Esophagus squamous epithelium (tissue), 4 donors: ENCODE measurements at regions not wholly inside any gene's neighbourhood (a gene's known extent, or its start where the extent isn't known, plus 50 kb on each side); places are given as distances from the start of the nearest gene placed in this dataset.

ENCODE experiments used
- CTCF ChIP-seq, 6 experiments: fragments of 450-650 bp in 4 of 6; fragments of 200-600 bp in 2 of 6; sonication (generic) in 2 of 6; IDR thresholded peaks; one replicate each; pipeline ENCODE4 v1.5.1; 2016 to 2019; ENCODE audit warnings: antibody characterized with exemption in 6 of 6, mild to moderate bottlenecking in 4 of 6, moderate library complexity in 4 of 6
- POLR2A ChIP-seq, 4 donors: fragments of 450-650 bp; IDR thresholded peaks; one replicate each; pipeline ENCODE4 v1.6.1; 2017; ENCODE audit warnings: antibody characterized with exemption in 4 of 4, mild to moderate bottlenecking in 4 of 4, moderate library complexity in 3 of 4

GRCh38 chr7:31458203-31458602 lies 55.7 kb upstream of the ITPRID1 start:
- TF ChIP-seq POLR2A (IDR thresholded peaks at IDR 0.05) = no peak
- no peak for TF ChIP-seq CTCF (IDR thresholded peaks at IDR 0.05)
